GM12892 (cell line): ENCODE measurements at regions not wholly inside any gene's neighbourhood (a gene's known extent, or its start where the extent isn't known, plus 50 kb on each side); places are given as distances from the start of the nearest gene placed in this dataset.

Experiments
- POLR2A ChIP-seq: IDR thresholded peaks from 2 replicates; pipeline ENCODE4 v1.6.1; 2011; ENCODE audit warnings: low read depth, low read length, control low read depth
- TAF1 ChIP-seq: IDR thresholded peaks from 2 replicates; pipeline ENCODE4 v1.6.1; 2011; ENCODE audit warnings: low read depth, mild to moderate bottlenecking, control low read depth, low read length, borderline replicate concordance

DNA sequence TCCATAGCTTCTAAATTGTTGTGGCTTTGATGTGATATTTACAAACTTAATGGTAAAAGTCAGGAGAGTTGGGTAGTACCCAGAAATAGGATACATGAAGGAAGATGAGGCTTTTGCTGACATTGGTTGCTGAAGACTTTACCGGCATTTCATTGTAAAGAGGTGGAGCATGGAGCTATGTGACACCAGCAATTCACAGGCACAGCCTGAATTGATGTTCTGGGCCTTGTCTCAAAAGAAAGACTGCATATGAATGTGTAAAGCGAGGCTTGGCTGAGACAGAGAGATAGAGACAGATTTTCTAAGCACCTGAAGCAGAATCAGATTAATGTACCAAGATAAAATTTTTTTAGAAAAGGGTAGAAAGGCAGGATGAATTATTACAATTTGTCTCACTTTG, 864.9 kb upstream of the ID2 start:
- no peak for TF ChIP-seq TAF1
- TF ChIP-seq POLR2A, result no peak
